ENCODE measurements at regions not wholly inside any gene's neighbourhood (a gene's known extent, or its start where the extent isn't known, plus 50 kb on each side); places are given as distances from the start of the nearest gene placed in this dataset.

- no peak overlapping the region for H3K27ac ChIP-seq (ENCODE audit: low read depth, low read length, severe bottlenecking)
- H3K9me3 ChIP-seq (ENCODE audit: control insufficient read depth, low read length), result peaks cover 5% of the 10 kb centered on the region
- 100% methylated on average over 1 of the region's 4 CpGs; no CpG with 5 or more reads in 1 of the 2 experiments for WGBS, 2 experiments (ENCODE audit: insufficient coverage in 2 of 2)
- H3K4me1 ChIP-seq (ENCODE audit: control insufficient read depth, insufficient read depth, low read length, poor library complexity, severe bottlenecking), result peaks cover 3% of the 10 kb centered on the region
- no peaks in the 10 kb centered on the region for H3K36me3 ChIP-seq (ENCODE audit: control insufficient read depth, insufficient read depth, low read length)
- no peak overlapping the region for H3K4me3 ChIP-seq (ENCODE audit: extremely low read depth, insufficient read depth, low read length, poor library complexity, severe bottlenecking)
These were observed 427.4 kb upstream of the PROK2 start for GRCh38 chr3:72212396-72212795.

- no peaks in the 10 kb centered on the region for H3K36me3 ChIP-seq (ENCODE audit: control insufficient read depth, insufficient read depth, low read length)
- WGBS, 2 experiments (ENCODE audit: insufficient coverage in 2 of 2), result 73 to 80% methylated on average over 1 to 2 of the region's 8 CpGs
- no peak overlapping the region for H3K4me3 ChIP-seq (ENCODE audit: extremely low read depth, insufficient read depth, low read length, poor library complexity, severe bottlenecking)
- H3K4me1 ChIP-seq (ENCODE audit: control insufficient read depth, insufficient read depth, low read length, poor library complexity, severe bottlenecking), result peaks cover 3% of the 10 kb centered on the region
- no peak overlapping the region for H3K27ac ChIP-seq (ENCODE audit: low read depth, low read length, severe bottlenecking)
- H3K9me3 ChIP-seq (ENCODE audit: control insufficient read depth, low read length), result peaks cover 5% of the 10 kb centered on the region
These were observed 425.3 kb upstream of the PROK2 start for GRCh38 chr3:72210261-72210660.

GRCh38 chr3:72205297-72205826 is 420.4 kb upstream of the PROK2 start:
- no peaks in the 10 kb centered on the region for H3K4me1 ChIP-seq (ENCODE audit: control insufficient read depth, insufficient read depth, low read length, poor library complexity, severe bottlenecking)
- H3K27ac ChIP-seq (ENCODE audit: low read depth, low read length, severe bottlenecking), result no peak overlapping the region
- peaks cover 3% of the 10 kb centered on the region for H3K9me3 ChIP-seq (ENCODE audit: control insufficient read depth, low read length)
- no peaks in the 10 kb centered on the region for H3K36me3 ChIP-seq (ENCODE audit: control insufficient read depth, insufficient read depth, low read length)
- WGBS, 2 experiments (ENCODE audit: insufficient coverage in 2 of 2), result 88 to 89% methylated on average over 3 to 5 of the region's 8 CpGs
- no peak overlapping the region for H3K4me3 ChIP-seq (ENCODE audit: extremely low read depth, insufficient read depth, low read length, poor library complexity, severe bottlenecking)

GRCh38 chr3:72204452-72204851 is 419.5 kb upstream of the PROK2 start:
- no peaks in the 10 kb centered on the region for H3K36me3 ChIP-seq (ENCODE audit: control insufficient read depth, insufficient read depth, low read length)
- H3K27ac ChIP-seq (ENCODE audit: low read depth, low read length, severe bottlenecking), result no peak overlapping the region
- 79 to 87% methylated on average over 6 of the region's 7 CpGs for WGBS, 2 experiments (ENCODE audit: insufficient coverage in 2 of 2)

GRCh38 chr3:72203613-72204349 is 418.8 kb upstream of the PROK2 start:
- peaks cover 3% of the 10 kb centered on the region for H3K9me3 ChIP-seq (ENCODE audit: control insufficient read depth, low read length)
- H3K36me3 ChIP-seq (ENCODE audit: control insufficient read depth, insufficient read depth, low read length), result no peaks in the 10 kb centered on the region
- H3K27ac ChIP-seq (ENCODE audit: low read depth, low read length, severe bottlenecking), result no peak overlapping the region
- 87 to 88% methylated on average over 5 of the region's 8 CpGs for WGBS, 2 experiments (ENCODE audit: insufficient coverage in 2 of 2)
- H3K4me3 ChIP-seq (ENCODE audit: extremely low read depth, insufficient read depth, low read length, poor library complexity, severe bottlenecking), result no peak overlapping the region
- no peaks in the 10 kb centered on the region for H3K4me1 ChIP-seq (ENCODE audit: control insufficient read depth, insufficient read depth, low read length, poor library complexity, severe bottlenecking)

More at GRCh38 chr3:72204452-72204851, 419.5 kb upstream of the PROK2 start:
- Histone ChIP-seq H3K4me1 (ENCODE audit: control insufficient read depth, insufficient read depth, low read length, poor library complexity, severe bottlenecking) (no peaks in the 10 kb centered on the region), H3K9me3 (ENCODE audit: control insufficient read depth, low read length) (peaks cover 3% of the 10 kb centered on the region), H3K4me3 (ENCODE audit: extremely low read depth, insufficient read depth, low read length, poor library complexity, severe bottlenecking) (no peak overlapping the region)

- no peaks in the 10 kb centered on the region for H3K4me1 ChIP-seq (ENCODE audit: control insufficient read depth, insufficient read depth, low read length, poor library complexity, severe bottlenecking)
- H3K9me3 ChIP-seq (ENCODE audit: control insufficient read depth, low read length), result peaks cover 3% of the 10 kb centered on the region
- no peak overlapping the region for H3K27ac ChIP-seq (ENCODE audit: low read depth, low read length, severe bottlenecking)
- H3K4me3 ChIP-seq (ENCODE audit: extremely low read depth, insufficient read depth, low read length, poor library complexity, severe bottlenecking), result no peak overlapping the region
- WGBS, 2 experiments (ENCODE audit: insufficient coverage in 2 of 2), result 91 to 94% methylated on average over 3 of the region's 4 CpGs
- no peaks in the 10 kb centered on the region for H3K36me3 ChIP-seq (ENCODE audit: control insufficient read depth, insufficient read depth, low read length)
These were observed 418.2 kb upstream of the PROK2 start for GRCh38 chr3:72203105-72203504.

GRCh38 chr3:72200332-72200731 is 415.4 kb upstream of the PROK2 start:
- H3K27ac ChIP-seq (ENCODE audit: low read depth, low read length, severe bottlenecking), result no peak overlapping the region
- WGBS, 2 experiments (ENCODE audit: insufficient coverage in 2 of 2), result no CpG with 5 or more reads among the region's 1 CpG
- H3K4me3 ChIP-seq (ENCODE audit: extremely low read depth, insufficient read depth, low read length, poor library complexity, severe bottlenecking), result no peak overlapping the region
- no peaks in the 10 kb centered on the region for H3K36me3 ChIP-seq (ENCODE audit: control insufficient read depth, insufficient read depth, low read length)
- H3K4me1 ChIP-seq (ENCODE audit: control insufficient read depth, insufficient read depth, low read length, poor library complexity, severe bottlenecking), result no peaks in the 10 kb centered on the region
- H3K9me3 ChIP-seq (ENCODE audit: control insufficient read depth, low read length), result peaks cover 3% of the 10 kb centered on the region

- H3K36me3 ChIP-seq (ENCODE audit: control insufficient read depth, insufficient read depth, low read length), result no peaks in the 10 kb centered on the region
- H3K27ac ChIP-seq (ENCODE audit: low read depth, low read length, severe bottlenecking), result no peak overlapping the region
- WGBS, 2 experiments (ENCODE audit: insufficient coverage in 2 of 2), result 85 to 100% methylated on average over 2 to 3 of the region's 3 CpGs
- peaks cover 3% of the 10 kb centered on the region for H3K9me3 ChIP-seq (ENCODE audit: control insufficient read depth, low read length)
- H3K4me3 ChIP-seq (ENCODE audit: extremely low read depth, insufficient read depth, low read length, poor library complexity, severe bottlenecking), result no peak overlapping the region
- H3K4me1 ChIP-seq (ENCODE audit: control insufficient read depth, insufficient read depth, low read length, poor library complexity, severe bottlenecking), result no peaks in the 10 kb centered on the region
These were observed 414.6 kb upstream of the PROK2 start for GRCh38 chr3:72199530-72199929.

GRCh38 chr3:72196377-72196929 is 411.5 kb upstream of the PROK2 start:
- no peak overlapping the region for H3K27ac ChIP-seq (ENCODE audit: low read depth, low read length, severe bottlenecking)
- WGBS, 2 experiments (ENCODE audit: insufficient coverage in 2 of 2), result 78 to 84% methylated on average over 3 to 4 of the region's 6 CpGs
- H3K4me3 ChIP-seq (ENCODE audit: extremely low read depth, insufficient read depth, low read length, poor library complexity, severe bottlenecking), result no peak overlapping the region
- H3K9me3 ChIP-seq (ENCODE audit: control insufficient read depth, low read length), result peaks cover 11% of the 10 kb centered on the region
- no peaks in the 10 kb centered on the region for H3K4me1 ChIP-seq (ENCODE audit: control insufficient read depth, insufficient read depth, low read length, poor library complexity, severe bottlenecking)
- H3K36me3 ChIP-seq (ENCODE audit: control insufficient read depth, insufficient read depth, low read length), result no peaks in the 10 kb centered on the region

GRCh38 chr3:72195895-72196294 is 410.9 kb upstream of the PROK2 start:
- Histone ChIP-seq H3K27ac (ENCODE audit: low read depth, low read length, severe bottlenecking) (no peak overlapping the region), H3K36me3 (ENCODE audit: control insufficient read depth, insufficient read depth, low read length) (no peaks in the 10 kb centered on the region), H3K4me1 (ENCODE audit: control insufficient read depth, insufficient read depth, low read length, poor library complexity, severe bottlenecking) (no peaks in the 10 kb centered on the region), H3K4me3 (ENCODE audit: extremely low read depth, insufficient read depth, low read length, poor library complexity, severe bottlenecking) (no peak overlapping the region), H3K9me3 (ENCODE audit: control insufficient read depth, low read length) (peaks cover 9% of the 10 kb centered on the region)
- WGBS, 2 experiments (ENCODE audit: insufficient coverage in 2 of 2), result 88 to 90% methylated on average over 2 to 3 of the region's 3 CpGs

- H3K27ac ChIP-seq (ENCODE audit: low read depth, low read length, severe bottlenecking), result no peak overlapping the region
- H3K9me3 ChIP-seq (ENCODE audit: control insufficient read depth, low read length), result peaks cover 7% of the 10 kb centered on the region
- WGBS, 2 experiments (ENCODE audit: insufficient coverage in 2 of 2), result 86 to 100% methylated on average over 1 to 4 of the region's 6 CpGs
- H3K4me1 ChIP-seq (ENCODE audit: control insufficient read depth, insufficient read depth, low read length, poor library complexity, severe bottlenecking), result no peaks in the 10 kb centered on the region
- no peaks in the 10 kb centered on the region for H3K36me3 ChIP-seq (ENCODE audit: control insufficient read depth, insufficient read depth, low read length)
- H3K4me3 ChIP-seq (ENCODE audit: extremely low read depth, insufficient read depth, low read length, poor library complexity, severe bottlenecking), result no peak overlapping the region
These were observed 409.5 kb upstream of the PROK2 start for GRCh38 chr3:72194458-72194857.
